ENCODE measurements at regions not wholly inside any gene's neighbourhood (a gene's known extent, or its start where the extent isn't known, plus 50 kb on each side); places are given as distances from the start of the nearest gene placed in this dataset.

GRCh38 chr3:139238281-139239030 lies 105.4 kb upstream of the MRPS22 start (continued):
- TF ChIP-seq, protein P1, sequence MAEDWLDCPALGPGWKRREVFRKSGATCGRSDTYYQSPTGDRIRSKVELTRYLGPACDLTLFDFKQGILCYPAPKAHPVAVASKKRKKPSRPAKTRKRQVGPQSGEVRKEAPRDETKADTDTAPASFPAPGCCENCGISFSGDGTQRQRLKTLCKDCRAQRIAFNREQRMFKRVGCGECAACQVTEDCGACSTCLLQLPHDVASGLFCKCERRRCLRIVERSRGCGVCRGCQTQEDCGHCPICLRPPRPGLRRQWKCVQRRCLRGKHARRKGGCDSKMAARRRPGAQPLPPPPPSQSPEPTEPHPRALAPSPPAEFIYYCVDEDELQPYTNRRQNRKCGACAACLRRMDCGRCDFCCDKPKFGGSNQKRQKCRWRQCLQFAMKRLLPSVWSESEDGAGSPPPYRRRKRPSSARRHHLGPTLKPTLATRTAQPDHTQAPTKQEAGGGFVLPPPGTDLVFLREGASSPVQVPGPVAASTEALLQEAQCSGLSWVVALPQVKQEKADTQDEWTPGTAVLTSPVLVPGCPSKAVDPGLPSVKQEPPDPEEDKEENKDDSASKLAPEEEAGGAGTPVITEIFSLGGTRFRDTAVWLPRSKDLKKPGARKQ (CRISPR knock-in tag; IDR thresholded peaks at IDR 0.05), result no peak
- TF ChIP-seq CTBP1 (IDR thresholded peaks at IDR 0.05; ENCODE audit: borderline replicate concordance), result no peak
- no peak for TF ChIP-seq ZNF76 (CRISPR knock-in tag; IDR thresholded peaks at IDR 0.05; ENCODE audit: borderline replicate concordance)
- no peak for TF ChIP-seq ZBTB26 (CRISPR knock-in tag; IDR thresholded peaks at IDR 0.05)
- no peak for TF ChIP-seq RNF219 (CRISPR knock-in tag; IDR thresholded peaks at IDR 0.05)
